ENCODE measurements at regions not wholly inside any gene's neighbourhood (a gene's known extent, or its start where the extent isn't known, plus 50 kb on each side); places are given as distances from the start of the nearest gene placed in this dataset.

DNA sequence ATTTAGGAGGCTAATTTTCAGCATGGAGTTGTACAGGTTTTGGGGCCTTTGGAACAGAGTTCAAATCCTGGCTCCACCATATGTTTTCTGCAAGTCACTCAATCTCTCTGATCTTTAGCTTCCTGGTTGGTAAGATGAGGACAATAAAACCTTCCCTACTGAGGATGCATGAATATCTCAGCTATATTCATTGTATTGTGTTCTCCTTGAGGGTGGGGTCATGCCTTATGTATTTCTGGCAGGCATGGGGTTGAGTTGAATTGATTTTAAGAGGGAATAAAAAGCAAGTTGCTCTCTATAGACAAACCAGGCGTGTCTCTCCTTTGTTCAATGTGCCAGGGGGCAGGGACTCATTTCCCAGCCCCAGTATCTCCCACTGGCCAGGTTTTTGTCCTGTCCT, 173.1 kb downstream of the C12orf75 start:
- Histone ChIP-seq H2BK15ac (ENCODE audit: low read depth, poor library complexity, severe bottlenecking) (no peak overlapping the region), H3K4me2 (ENCODE audit: low read length, poor library complexity, severe bottlenecking) (no peak overlapping the region), H2BK12ac (ENCODE audit: low read length in 2 of 2) (no peak overlapping the region), H4K8ac (ENCODE audit: low read length) (no peak overlapping the region), H2AK5ac (ENCODE audit: low read length, severe bottlenecking) (no peak overlapping the region), H2AFZ (ENCODE audit: low read depth, low read length) (no peak overlapping the region), H3K4ac (ENCODE audit: low read depth in 1 of 2, low read length in 2 of 2) (no peak overlapping the region), H3K27me3 (ENCODE audit: control insufficient read depth in 1 of 2, insufficient read depth in 1 of 2, low read length in 2 of 2) (peaks cover 0 to 29% of the 10 kb centered on the region in 2 experiments), H3K9ac (ENCODE audit: low read length) (no peak overlapping the region), H3K23ac (ENCODE audit: low read length in 2 of 2) (no peak overlapping the region), H4K91ac (ENCODE audit: low read length) (no peak overlapping the region), H3K14ac (ENCODE audit: low read length in 2 of 2) (no peak overlapping the region), H3K27ac (ENCODE audit: low read length, poor library complexity, severe bottlenecking) (no peak overlapping the region), H3K79me1 (replicated peaks; ENCODE audit: low read length, poor library complexity, severe bottlenecking) (no peaks in the 10 kb centered on the region), H2BK120ac (ENCODE audit: low read depth, low read length) (no peak overlapping the region), H3K9me3 (ENCODE audit: control insufficient read depth, low read length) (no peaks in the 10 kb centered on the region), H3K36me3 (ENCODE audit: control insufficient read depth in 1 of 2, insufficient read depth in 2 of 2, low read depth in 1 of 2, low read length in 2 of 2) (no peaks in the 10 kb centered on the region), H3K4me3 (ENCODE audit: insufficient read depth in 1 of 2, low read depth in 1 of 2, low read length in 2 of 2) (no peak overlapping the region), H3K18ac (ENCODE audit: low read depth in 1 of 2, low read length in 2 of 2) (no peak overlapping the region), H2BK5ac (ENCODE audit: low read depth, low read length, poor library complexity, severe bottlenecking) (no peak overlapping the region), H3K4me1 (ENCODE audit: control insufficient read depth, insufficient read depth, low read depth, low read length) (peaks cover 5% of the 10 kb centered on the region)
- no peak for DNase-seq
- WGBS, result 100% methylated on average over 1 of the region's 1 CpG

DNA sequence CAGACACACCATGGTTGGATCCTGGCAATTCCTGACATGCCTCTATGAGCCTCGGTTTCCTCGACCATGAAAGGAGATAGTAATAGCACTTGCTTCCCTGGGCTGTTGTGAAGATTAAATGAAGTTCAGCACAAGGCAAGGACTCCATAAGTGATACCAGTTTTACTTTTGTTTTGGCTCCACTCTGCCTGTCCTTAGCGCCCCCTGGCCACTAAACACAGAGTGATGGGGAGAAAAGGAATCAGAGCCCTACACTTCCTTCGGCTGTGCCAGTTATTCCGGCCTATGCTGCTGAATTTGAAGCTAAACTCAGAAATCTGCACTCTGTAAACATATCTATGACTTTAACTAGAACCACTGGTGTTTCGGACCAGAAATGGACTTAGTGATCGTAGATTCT, 173.8 kb downstream of the C12orf75 start:
- Histone ChIP-seq H4K8ac (ENCODE audit: low read length) (no peak overlapping the region), H3K4me1 (ENCODE audit: control insufficient read depth, insufficient read depth, low read depth, low read length) (peaks cover 5% of the 10 kb centered on the region), H2BK15ac (ENCODE audit: low read depth, poor library complexity, severe bottlenecking) (no peak overlapping the region), H3K18ac (ENCODE audit: low read depth in 1 of 2, low read length in 2 of 2) (no peak overlapping the region), H2BK5ac (ENCODE audit: low read depth, low read length, poor library complexity, severe bottlenecking) (no peak overlapping the region), H3K4me2 (ENCODE audit: low read length, poor library complexity, severe bottlenecking) (no peak overlapping the region), H4K91ac (ENCODE audit: low read length) (no peak overlapping the region), H3K23ac (ENCODE audit: low read length in 2 of 2) (no peak overlapping the region), H3K27me3 (ENCODE audit: control insufficient read depth in 1 of 2, insufficient read depth in 1 of 2, low read length in 2 of 2) (peaks cover 0 to 29% of the 10 kb centered on the region in 2 experiments), H3K27ac (ENCODE audit: low read length, poor library complexity, severe bottlenecking) (no peak overlapping the region), H3K9ac (ENCODE audit: low read length) (no peak overlapping the region), H2AFZ (ENCODE audit: low read depth, low read length) (no peak overlapping the region), H2BK12ac (ENCODE audit: low read length in 2 of 2) (no peak overlapping the region), H2AK5ac (ENCODE audit: low read length, severe bottlenecking) (no peak overlapping the region), H3K4ac (ENCODE audit: low read depth in 1 of 2, low read length in 2 of 2) (no peak overlapping the region), H3K4me3 (ENCODE audit: insufficient read depth in 1 of 2, low read depth in 1 of 2, low read length in 2 of 2) (no peak overlapping the region), H3K9me3 (ENCODE audit: control insufficient read depth, low read length) (no peaks in the 10 kb centered on the region), H3K79me1 (replicated peaks; ENCODE audit: low read length, poor library complexity, severe bottlenecking) (no peaks in the 10 kb centered on the region), H3K36me3 (ENCODE audit: control insufficient read depth in 1 of 2, insufficient read depth in 2 of 2, low read depth in 1 of 2, low read length in 2 of 2) (no peaks in the 10 kb centered on the region), H2BK120ac (ENCODE audit: low read depth, low read length) (no peak overlapping the region), H3K14ac (ENCODE audit: low read length in 2 of 2) (no peak overlapping the region)
- 92% methylated on average over 7 of the region's 7 CpGs for WGBS
- DNase-seq, result no peak

DNA sequence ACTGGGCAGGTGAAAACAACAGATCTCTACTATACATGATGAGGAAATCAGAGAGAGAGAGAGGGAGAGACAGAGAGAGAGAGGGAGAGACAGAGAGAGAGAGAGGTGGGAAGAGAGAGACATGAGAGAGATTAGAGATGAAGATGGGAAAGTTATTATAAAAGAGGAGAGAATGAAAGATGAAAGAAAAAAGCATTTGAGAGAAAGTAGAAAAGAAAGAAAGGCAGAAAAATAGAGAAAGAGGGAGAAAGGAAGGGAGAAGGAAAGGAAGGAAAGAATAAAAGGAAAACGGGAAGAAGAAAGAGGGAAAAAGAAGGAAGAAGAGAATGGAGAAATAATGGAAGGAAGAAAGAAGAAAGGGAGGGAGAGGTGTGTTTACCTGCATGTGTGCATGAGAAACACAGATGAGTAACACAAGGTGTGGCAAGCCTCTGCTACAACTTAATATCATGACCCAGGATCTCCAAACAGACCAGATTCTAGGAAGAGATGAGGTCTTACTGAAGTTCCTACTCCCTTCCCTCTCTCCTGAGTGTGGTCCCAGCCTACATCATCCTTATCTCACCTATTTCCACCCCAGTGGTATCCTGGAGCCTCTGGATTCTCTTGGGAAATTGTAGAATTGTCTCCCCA, 176.3 kb downstream of the C12orf75 start:
- H3K4ac ChIP-seq (ENCODE audit: low read depth in 1 of 2, low read length in 2 of 2), result no peak overlapping the region
- peak overlapping the region; percentile 3 for H2BK5ac ChIP-seq (ENCODE audit: low read depth, low read length, poor library complexity, severe bottlenecking)
- H3K14ac ChIP-seq (ENCODE audit: low read length in 2 of 2), result no peak overlapping the region
- H4K91ac ChIP-seq (ENCODE audit: low read length), result no peak overlapping the region
- no peak overlapping the region for H2BK15ac ChIP-seq (ENCODE audit: low read depth, poor library complexity, severe bottlenecking)
- H2BK12ac ChIP-seq (ENCODE audit: low read length in 2 of 2), result no peak overlapping the region
- no peaks in the 10 kb centered on the region for H3K9me3 ChIP-seq (ENCODE audit: control insufficient read depth, low read length)
- H3K9ac ChIP-seq (ENCODE audit: low read length), result no peak overlapping the region
- H3K4me2 ChIP-seq (ENCODE audit: low read length, poor library complexity, severe bottlenecking), result no peak overlapping the region
- H2BK120ac ChIP-seq (ENCODE audit: low read depth, low read length), result no peak overlapping the region
- H3K27ac ChIP-seq (ENCODE audit: low read length, poor library complexity, severe bottlenecking), result peak overlapping the region; percentile 4
- no peaks in the 10 kb centered on the region for H3K79me1 ChIP-seq (replicated peaks; ENCODE audit: low read length, poor library complexity, severe bottlenecking)
- H4K8ac ChIP-seq (ENCODE audit: low read length), result no peak overlapping the region
- no peaks in the 10 kb centered on the region for H3K36me3 ChIP-seq (ENCODE audit: control insufficient read depth in 1 of 2, insufficient read depth in 2 of 2, low read depth in 1 of 2, low read length in 2 of 2)
- peak overlapping the region; percentile 74 for H2AK5ac ChIP-seq (ENCODE audit: low read length, severe bottlenecking)
- peaks cover 5% of the 10 kb centered on the region for H3K4me1 ChIP-seq (ENCODE audit: control insufficient read depth, insufficient read depth, low read depth, low read length)
- DNase-seq, result no peak
- H3K4me3 ChIP-seq (ENCODE audit: insufficient read depth in 1 of 2, low read depth in 1 of 2, low read length in 2 of 2), result no peak overlapping the region
- H3K27me3 ChIP-seq (ENCODE audit: control insufficient read depth in 1 of 2, insufficient read depth in 1 of 2, low read length in 2 of 2), result peaks cover 0 to 29% of the 10 kb centered on the region in 2 experiments
- 100% methylated on average over 1 of the region's 1 CpG for WGBS
- no peak overlapping the region for H3K23ac ChIP-seq (ENCODE audit: low read length in 2 of 2)
- no peak overlapping the region for H3K18ac ChIP-seq (ENCODE audit: low read depth in 1 of 2, low read length in 2 of 2)
- H2AFZ ChIP-seq (ENCODE audit: low read depth, low read length), result no peak overlapping the region

DNA sequence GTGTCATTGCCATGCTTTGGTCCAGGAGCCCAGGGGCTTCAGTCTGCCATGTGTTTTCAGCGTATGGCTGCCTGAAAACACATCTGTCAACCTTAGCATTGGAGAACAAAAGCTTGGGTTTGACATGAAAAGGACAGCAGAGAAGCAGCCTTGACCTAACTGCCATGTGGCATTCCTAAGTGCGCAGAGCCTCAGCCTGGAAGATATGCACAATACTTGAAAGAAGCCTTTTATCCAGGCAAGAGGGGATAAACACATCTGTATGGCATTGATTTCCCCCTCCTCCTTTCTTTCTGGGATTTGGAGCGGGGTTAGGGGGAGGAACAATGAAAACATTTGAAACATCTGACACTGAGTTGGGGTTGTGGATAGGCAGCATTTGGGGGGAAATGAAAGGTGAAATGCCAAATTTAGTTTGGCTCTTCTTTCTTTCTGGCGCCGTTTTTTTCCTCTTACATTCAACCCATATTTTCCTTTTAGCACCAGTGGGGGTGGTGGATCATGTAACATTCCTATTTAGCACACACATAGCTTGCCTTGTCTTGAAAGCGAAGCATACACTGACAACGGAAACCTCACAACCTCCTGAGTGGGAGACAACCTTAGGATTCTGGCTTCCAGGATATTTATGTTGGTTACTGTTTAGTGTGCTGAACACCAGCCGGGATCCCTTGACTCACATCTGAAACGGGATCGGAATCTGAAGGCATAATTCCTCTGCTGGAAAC, 177.0 kb downstream of the C12orf75 start:
- H2BK12ac ChIP-seq (ENCODE audit: low read length in 2 of 2), result no peak overlapping the region
- no peak overlapping the region for H3K9ac ChIP-seq (ENCODE audit: low read length)
- H2BK5ac ChIP-seq (ENCODE audit: low read depth, low read length, poor library complexity, severe bottlenecking), result peak overlapping the region; percentile 3
- no peak overlapping the region for H3K4me2 ChIP-seq (ENCODE audit: low read length, poor library complexity, severe bottlenecking)
- H3K79me1 ChIP-seq (replicated peaks; ENCODE audit: low read length, poor library complexity, severe bottlenecking), result no peaks in the 10 kb centered on the region
- H3K27ac ChIP-seq (ENCODE audit: low read length, poor library complexity, severe bottlenecking), result peak overlapping the region; percentile 4
- H3K18ac ChIP-seq (ENCODE audit: low read depth in 1 of 2, low read length in 2 of 2), result no peak overlapping the region
- H3K27me3 ChIP-seq (ENCODE audit: control insufficient read depth in 1 of 2, insufficient read depth in 1 of 2, low read length in 2 of 2), result peaks cover 0 to 24% of the 10 kb centered on the region in 2 experiments
- H3K4me3 ChIP-seq (ENCODE audit: insufficient read depth in 1 of 2, low read depth in 1 of 2, low read length in 2 of 2), result no peak overlapping the region
- no peak overlapping the region for H2AFZ ChIP-seq (ENCODE audit: low read depth, low read length)
- H3K4me1 ChIP-seq (ENCODE audit: control insufficient read depth, insufficient read depth, low read depth, low read length), result peaks cover 5% of the 10 kb centered on the region
- H2BK15ac ChIP-seq (ENCODE audit: low read depth, poor library complexity, severe bottlenecking), result no peak overlapping the region
- no peak overlapping the region for H2BK120ac ChIP-seq (ENCODE audit: low read depth, low read length)
- peak overlapping the region; percentile 74 for H2AK5ac ChIP-seq (ENCODE audit: low read length, severe bottlenecking)
- no peak overlapping the region for H4K8ac ChIP-seq (ENCODE audit: low read length)
- DNase-seq, result no peak
- no peak overlapping the region for H3K14ac ChIP-seq (ENCODE audit: low read length in 2 of 2)
- H3K36me3 ChIP-seq (ENCODE audit: control insufficient read depth in 1 of 2, insufficient read depth in 2 of 2, low read depth in 1 of 2, low read length in 2 of 2), result no peaks in the 10 kb centered on the region
- no peak overlapping the region for H3K23ac ChIP-seq (ENCODE audit: low read length in 2 of 2)
- WGBS, result 88% methylated on average over 6 of the region's 10 CpGs
- no peak overlapping the region for H3K4ac ChIP-seq (ENCODE audit: low read depth in 1 of 2, low read length in 2 of 2)
- H3K9me3 ChIP-seq (ENCODE audit: control insufficient read depth, low read length), result no peaks in the 10 kb centered on the region
- H4K91ac ChIP-seq (ENCODE audit: low read length), result no peak overlapping the region

Data from mesenchymal stem cell (in vitro differentiated cells and primary cell).